GM12878 (cell line): ENCODE measurements at regions not wholly inside any gene's neighbourhood (a gene's known extent, or its start where the extent isn't known, plus 50 kb on each side); places are given as distances from the start of the nearest gene placed in this dataset.

Experiments
- CHD1 ChIP-seq: IDR thresholded peaks from 2 replicates; pipeline ENCODE4 v1.6.1; 2012; ENCODE audit warnings: low read depth, low read length, improper control_type of control experiment
- EP300 ChIP-seq, 2 experiments: fragments of 150-350 bp in 1 of 2; IDR thresholded peaks; 2 replicates each; pipeline ENCODE4 v1.6.1; 2011 to 2012; ENCODE audit warnings: low read depth in 2 of 2, low read length in 2 of 2, borderline replicate concordance in 1 of 2, improper control_type of control experiment in 1 of 2, inconsistent platforms in 1 of 2; ENCODE audit not compliant: control insufficient read depth in 1 of 2
- HCFC1 ChIP-seq: fragments of 150-350 bp; IDR thresholded peaks from 2 replicates; pipeline ENCODE4 v1.6.1; 2014; ENCODE audit warnings: low read length
- HDAC2 ChIP-seq: fragments of 200-600 bp; sonication (generic); IDR thresholded peaks from 2 replicates; pipeline ENCODE4 v1.6.1; 2017
- MAX ChIP-seq: IDR thresholded peaks from 2 replicates; pipeline ENCODE4 v1.6.1; 2012; ENCODE audit warnings: low read depth, low read length, improper control_type of control experiment
- RB1 ChIP-seq: fragments of 450-650 bp; formaldehyde crosslinking; IDR thresholded peaks from 2 replicates; pipeline ENCODE4 v1.6.1; 2017; ENCODE audit warnings: mild to moderate bottlenecking, borderline replicate concordance
- SUPT20H ChIP-seq: IDR thresholded peaks from 2 replicates; pipeline ENCODE4 v1.6.1; 2011; ENCODE audit warnings: low read depth, mild to moderate bottlenecking, low read length, moderate library complexity, borderline replicate concordance; ENCODE audit not compliant: control insufficient read depth
- YBX1 ChIP-seq: fragments of 450-650 bp; IDR thresholded peaks from 2 replicates; pipeline ENCODE4 v1.6.1; 2016; ENCODE audit warnings: antibody characterized with exemption
- TF ChIP-seq, protein P1 (sequence below), 3 experiments: IDR thresholded peaks in 2 of 3; conservative IDR thresholded peaks in 1 of 3; 2 replicates each; pipeline ENCODE4 v1.5.1; 2011; ENCODE audit warnings: low read depth in 3 of 3, low read length in 3 of 3, mild to moderate bottlenecking in 3 of 3, control low read depth in 2 of 3, moderate library complexity in 2 of 3, inconsistent platforms in 1 of 3, mixed read lengths in 1 of 3; ENCODE audit not compliant: control insufficient read depth in 2 of 3, insufficient read depth in 1 of 3; ENCODE audit errors: extremely low read depth in 1 of 3
- TF ChIP-seq, protein P2 (sequence below): IDR thresholded peaks from 2 replicates; pipeline ENCODE4 v1.6.1; 2012; ENCODE audit warnings: mild to moderate bottlenecking, low read depth, low read length

- TF ChIP-seq MAX (no peak), HDAC2 (no peak), SUPT20H (no peak), CHD1 (no peak), HCFC1 (no peak), YBX1 (no peak), EP300 (IDR thresholded peaks at IDR 0.05; ENCODE audit: borderline replicate concordance in 1 of 2, control insufficient read depth in 1 of 2, low read depth in 2 of 2, low read length in 2 of 2) (no peak), RB1 (no peak)
- TF ChIP-seq, protein P1, sequence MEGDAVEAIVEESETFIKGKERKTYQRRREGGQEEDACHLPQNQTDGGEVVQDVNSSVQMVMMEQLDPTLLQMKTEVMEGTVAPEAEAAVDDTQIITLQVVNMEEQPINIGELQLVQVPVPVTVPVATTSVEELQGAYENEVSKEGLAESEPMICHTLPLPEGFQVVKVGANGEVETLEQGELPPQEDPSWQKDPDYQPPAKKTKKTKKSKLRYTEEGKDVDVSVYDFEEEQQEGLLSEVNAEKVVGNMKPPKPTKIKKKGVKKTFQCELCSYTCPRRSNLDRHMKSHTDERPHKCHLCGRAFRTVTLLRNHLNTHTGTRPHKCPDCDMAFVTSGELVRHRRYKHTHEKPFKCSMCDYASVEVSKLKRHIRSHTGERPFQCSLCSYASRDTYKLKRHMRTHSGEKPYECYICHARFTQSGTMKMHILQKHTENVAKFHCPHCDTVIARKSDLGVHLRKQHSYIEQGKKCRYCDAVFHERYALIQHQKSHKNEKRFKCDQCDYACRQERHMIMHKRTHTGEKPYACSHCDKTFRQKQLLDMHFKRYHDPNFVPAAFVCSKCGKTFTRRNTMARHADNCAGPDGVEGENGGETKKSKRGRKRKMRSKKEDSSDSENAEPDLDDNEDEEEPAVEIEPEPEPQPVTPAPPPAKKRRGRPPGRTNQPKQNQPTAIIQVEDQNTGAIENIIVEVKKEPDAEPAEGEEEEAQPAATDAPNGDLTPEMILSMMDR (IDR thresholded peaks at IDR 0.05 in 2 of 3, conservative IDR thresholded peaks at IDR 0.05 in 1 of 3; ENCODE audit: control insufficient read depth in 2 of 3, extremely low read depth in 1 of 3, insufficient read depth in 1 of 3, low read depth in 3 of 3, low read length in 3 of 3) = no peak
- TF ChIP-seq, protein P2, sequence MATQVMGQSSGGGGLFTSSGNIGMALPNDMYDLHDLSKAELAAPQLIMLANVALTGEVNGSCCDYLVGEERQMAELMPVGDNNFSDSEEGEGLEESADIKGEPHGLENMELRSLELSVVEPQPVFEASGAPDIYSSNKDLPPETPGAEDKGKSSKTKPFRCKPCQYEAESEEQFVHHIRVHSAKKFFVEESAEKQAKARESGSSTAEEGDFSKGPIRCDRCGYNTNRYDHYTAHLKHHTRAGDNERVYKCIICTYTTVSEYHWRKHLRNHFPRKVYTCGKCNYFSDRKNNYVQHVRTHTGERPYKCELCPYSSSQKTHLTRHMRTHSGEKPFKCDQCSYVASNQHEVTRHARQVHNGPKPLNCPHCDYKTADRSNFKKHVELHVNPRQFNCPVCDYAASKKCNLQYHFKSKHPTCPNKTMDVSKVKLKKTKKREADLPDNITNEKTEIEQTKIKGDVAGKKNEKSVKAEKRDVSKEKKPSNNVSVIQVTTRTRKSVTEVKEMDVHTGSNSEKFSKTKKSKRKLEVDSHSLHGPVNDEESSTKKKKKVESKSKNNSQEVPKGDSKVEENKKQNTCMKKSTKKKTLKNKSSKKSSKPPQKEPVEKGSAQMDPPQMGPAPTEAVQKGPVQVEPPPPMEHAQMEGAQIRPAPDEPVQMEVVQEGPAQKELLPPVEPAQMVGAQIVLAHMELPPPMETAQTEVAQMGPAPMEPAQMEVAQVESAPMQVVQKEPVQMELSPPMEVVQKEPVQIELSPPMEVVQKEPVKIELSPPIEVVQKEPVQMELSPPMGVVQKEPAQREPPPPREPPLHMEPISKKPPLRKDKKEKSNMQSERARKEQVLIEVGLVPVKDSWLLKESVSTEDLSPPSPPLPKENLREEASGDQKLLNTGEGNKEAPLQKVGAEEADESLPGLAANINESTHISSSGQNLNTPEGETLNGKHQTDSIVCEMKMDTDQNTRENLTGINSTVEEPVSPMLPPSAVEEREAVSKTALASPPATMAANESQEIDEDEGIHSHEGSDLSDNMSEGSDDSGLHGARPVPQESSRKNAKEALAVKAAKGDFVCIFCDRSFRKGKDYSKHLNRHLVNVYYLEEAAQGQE = no peak
Observed at GRCh38 chr22:34319346-34319745, 399.1 kb upstream of the LARGE1 start.
